Body of pancreas (tissue), 4 donors: ENCODE measurements at regions not wholly inside any gene's neighbourhood (a gene's known extent, or its start where the extent isn't known, plus 50 kb on each side); places are given as distances from the start of the nearest gene placed in this dataset.

Experiments used
- ATAC-seq: fragments of 150-250 bp; one replicate; pipeline ENCODE4 v1.9.1; 2016
- DNase-seq, 4 donors: peaks; one replicate each; pipeline ENCODE4 v3.0.0-alpha.2; 2019
- H3K27ac ChIP-seq, 4 donors: fragments of 200-600 bp; sonication (generic); 1 replicate in 3 of 4; 2 replicates in 1 of 4; pipeline versions ENCODE4 v1.5.1 to v1.6.1; 2016 to 2019; ENCODE audit warnings: mild to moderate bottlenecking in 1 of 4, mixed read lengths in 1 of 4, moderate library complexity in 1 of 4
- H3K27me3 ChIP-seq, 2 donors: fragments of 200-600 bp; sonication (generic); one replicate each; pipeline ENCODE4 v1.6.0; 2016; ENCODE audit warnings: mild to moderate bottlenecking in 1 of 2
- H3K36me3 ChIP-seq, 2 donors: fragments of 200-600 bp; sonication (generic); replicated peaks in 1 of 2; 2 replicates each; pipeline ENCODE4 v1.5.1; 2016; ENCODE audit warnings: low read depth in 2 of 2; ENCODE audit not compliant: insufficient read depth in 1 of 2
- H3K4me1 ChIP-seq: fragments of 200-600 bp; sonication (generic); one replicate; pipeline ENCODE4 v1.6.0; 2016
- H3K4me3 ChIP-seq, 2 donors: fragments of 200-600 bp; sonication (generic); 1 replicate in 1 of 2; 2 replicates in 1 of 2; pipeline ENCODE4 v1.5.1; 2016 to 2019
- H3K9me3 ChIP-seq, 3 donors: fragments of 200-600 bp; sonication (generic); 1 replicate in 2 of 3; 2 replicates in 1 of 3; pipeline ENCODE4 v1.5.1; 2016
- CTCF ChIP-seq, 7 experiments: fragments of 450-650 bp in 4 of 7; fragments of 200-600 bp in 3 of 7; sonication (generic) in 3 of 7; IDR thresholded peaks; one replicate each; pipeline ENCODE4 v1.5.1; 2016 to 2019; ENCODE audit warnings: antibody characterized with exemption in 7 of 7
- POLR2A ChIP-seq, 3 donors: fragments of 450-650 bp; IDR thresholded peaks; one replicate each; pipeline ENCODE4 v1.6.1; 2016; ENCODE audit warnings: antibody characterized with exemption in 3 of 3, mild to moderate bottlenecking in 2 of 3
- WGBS, 2 donors: methylation state at CpG; one replicate each; pipeline ENCODE4 v1.1.5; 2017; 5-methylcytosine and 5-hydroxymethylcytosine counted together
- intact Hi-C: fragments of 100-400 bp; cut with DNase I; formaldehyde crosslinking; loops from one replicate; pipeline ENCODE4 v1.15.1; 2023

- no peak overlapping the region for H3K4me3 ChIP-seq
- no peaks in the 10 kb centered on the region for H3K36me3 ChIP-seq
- H3K9me3 ChIP-seq = no peaks in the 10 kb centered on the region
- H3K27ac ChIP-seq = no peak overlapping the region
- no peaks in the 10 kb centered on the region for H3K27me3 ChIP-seq
- ATAC-seq = no peak
- intact Hi-C loops = no loop called here
- no peaks in the 10 kb centered on the region for H3K4me1 ChIP-seq
- 83 to 89% methylated on average over 2 of the region's 2 CpGs for WGBS, 2 donors
- TF ChIP-seq POLR2A (IDR thresholded peaks at IDR 0.05) (no peak), CTCF (IDR thresholded peaks at IDR 0.05) (no peak)
- no peak for DNase-seq
Measured at GRCh38 chr5:104914536-104915070, 1352.0 kb upstream of the NUDT12 start.

- TF ChIP-seq CTCF (IDR thresholded peaks at IDR 0.05) (no peak), POLR2A (IDR thresholded peaks at IDR 0.05) (no peak)
- no peak for DNase-seq
- no peak for ATAC-seq
Measured at GRCh38 chr5:104913841-104914281, 1351.3 kb upstream of the NUDT12 start.

DNA sequence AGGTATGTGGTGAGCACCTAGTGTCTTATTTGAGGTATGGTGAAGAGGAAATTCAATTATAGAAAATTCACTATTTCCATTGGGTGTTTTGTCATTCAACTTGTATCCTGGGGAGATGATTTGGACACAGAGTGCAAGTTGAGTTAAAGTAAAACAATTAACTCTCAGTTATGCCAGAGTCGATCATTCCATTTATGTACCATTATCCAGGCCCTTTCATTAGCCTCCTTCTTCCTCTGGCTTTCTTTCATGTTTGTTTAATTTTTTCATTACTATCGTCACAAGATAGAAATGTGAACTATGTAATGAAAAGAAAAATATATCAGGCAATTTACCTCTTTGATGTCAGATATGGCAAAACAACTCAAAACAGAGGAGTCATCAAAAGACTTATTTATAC is 1347.2 kb upstream of the NUDT12 start:
- H3K27ac ChIP-seq = no peak overlapping the region
- ATAC-seq (no peak), DNase-seq (no peak)
- no peaks in the 10 kb centered on the region for H3K4me1 ChIP-seq
- no peak overlapping the region for H3K4me3 ChIP-seq
- WGBS, 2 donors = 51 to 54% methylated on average over 2 of the region's 2 CpGs
- intact Hi-C loops = no loop called here
- H3K27me3 ChIP-seq = no peaks in the 10 kb centered on the region
- H3K9me3 ChIP-seq = no peaks in the 10 kb centered on the region
- no peak for TF ChIP-seq CTCF (IDR thresholded peaks at IDR 0.05)
- TF ChIP-seq POLR2A (IDR thresholded peaks at IDR 0.05) = no peak
- H3K36me3 ChIP-seq = no peaks in the 10 kb centered on the region

More at GRCh38 chr5:104913841-104914281, 1351.3 kb upstream of the NUDT12 start:
- 53 to 61% methylated on average over 3 of the region's 3 CpGs for WGBS, 2 donors
- no peak overlapping the region for H3K4me3 ChIP-seq
- no peaks in the 10 kb centered on the region for H3K4me1 ChIP-seq
- no peak overlapping the region for H3K27ac ChIP-seq
- intact Hi-C loops = no loop called here
- no peaks in the 10 kb centered on the region for H3K27me3 ChIP-seq
- no peaks in the 10 kb centered on the region for H3K9me3 ChIP-seq
- H3K36me3 ChIP-seq = no peaks in the 10 kb centered on the region

- H3K27ac ChIP-seq = no peak overlapping the region
- ATAC-seq (no peak), DNase-seq (no peak)
- H3K36me3 ChIP-seq = no peaks in the 10 kb centered on the region
- intact Hi-C loops = no loop called here
- no peaks in the 10 kb centered on the region for H3K9me3 ChIP-seq
- H3K4me3 ChIP-seq = no peak overlapping the region
- 83 to 85% methylated on average over 1 of the region's 1 CpG for WGBS, 2 donors
- no peaks in the 10 kb centered on the region for H3K27me3 ChIP-seq
- H3K4me1 ChIP-seq = no peaks in the 10 kb centered on the region
- no peak for TF ChIP-seq POLR2A (IDR thresholded peaks at IDR 0.05)
- no peak for TF ChIP-seq CTCF (IDR thresholded peaks at IDR 0.05)
Measured at GRCh38 chr5:104904561-104904960, 1342.0 kb upstream of the NUDT12 start.

DNA sequence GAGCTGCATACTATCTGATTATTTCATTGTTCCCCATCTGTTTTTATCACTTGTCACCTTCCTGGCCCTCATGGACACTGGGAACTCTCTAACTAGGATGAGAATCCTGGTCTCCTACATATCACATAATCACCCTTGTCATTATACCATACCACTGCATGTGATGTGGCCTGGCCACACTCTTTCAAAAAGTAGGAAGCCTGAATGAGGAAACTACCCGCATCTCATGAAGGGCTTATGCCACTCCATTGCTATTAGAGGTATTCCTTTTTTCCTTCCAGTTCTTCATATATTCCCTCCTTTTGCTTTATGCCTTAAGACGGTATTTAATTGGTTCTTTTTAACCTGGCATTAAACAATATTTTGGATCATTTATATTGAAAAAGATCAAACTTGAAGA is 1341.4 kb upstream of the NUDT12 start:
- ATAC-seq (no peak), DNase-seq (no peak)
- no peaks in the 10 kb centered on the region for H3K36me3 ChIP-seq
- H3K4me3 ChIP-seq = no peak overlapping the region
- TF ChIP-seq CTCF (IDR thresholded peaks at IDR 0.05) = no peak
- H3K9me3 ChIP-seq = no peaks in the 10 kb centered on the region
- no peaks in the 10 kb centered on the region for H3K4me1 ChIP-seq
- no peak overlapping the region for H3K27ac ChIP-seq
- intact Hi-C loops = no loop called here
- WGBS, 2 donors = 65 to 88% methylated on average over 2 of the region's 2 CpGs
- H3K27me3 ChIP-seq = no peaks in the 10 kb centered on the region
